ENCODE measurements at regions not wholly inside any gene's neighbourhood (a gene's known extent, or its start where the extent isn't known, plus 50 kb on each side); places are given as distances from the start of the nearest gene placed in this dataset.

GRCh38 chr2:82875858-82876257, 1583.2 kb downstream of the SUCLG1 start:
- no peak for TF ChIP-seq CTCF (IDR thresholded peaks at IDR 0.05; ENCODE audit: low read depth, low read length)
- H3K4me3 ChIP-seq (ENCODE audit: low read depth, low read length): no peak overlapping the region

GRCh38 chr2:82857967-82858366, 1601.1 kb downstream of the SUCLG1 start:
- no peak overlapping the region for H3K4me3 ChIP-seq (ENCODE audit: low read depth, low read length)
- no peak for TF ChIP-seq CTCF (IDR thresholded peaks at IDR 0.05; ENCODE audit: low read depth, low read length)

- no peak overlapping the region for H3K4me3 ChIP-seq (ENCODE audit: low read depth, low read length)
- no peak for TF ChIP-seq CTCF (IDR thresholded peaks at IDR 0.05; ENCODE audit: low read depth, low read length)
Measured at GRCh38 chr2:82853299-82853698, 1605.8 kb downstream of the SUCLG1 start.

- no peak overlapping the region for H3K4me3 ChIP-seq (ENCODE audit: low read depth, low read length)
- no peak for TF ChIP-seq CTCF (IDR thresholded peaks at IDR 0.05; ENCODE audit: low read depth, low read length)
Measured at GRCh38 chr2:82852787-82853186, 1606.3 kb downstream of the SUCLG1 start.

GRCh38 chr2:82848285-82848684, 1610.8 kb downstream of the SUCLG1 start:
- no peak overlapping the region for H3K4me3 ChIP-seq (ENCODE audit: low read depth, low read length)
- no peak for TF ChIP-seq CTCF (IDR thresholded peaks at IDR 0.05; ENCODE audit: low read depth, low read length)

- no peak for TF ChIP-seq CTCF (IDR thresholded peaks at IDR 0.05; ENCODE audit: low read depth, low read length)
- H3K4me3 ChIP-seq (ENCODE audit: low read depth, low read length): no peak overlapping the region
Measured at GRCh38 chr2:82839036-82839435, 1620.0 kb downstream of the SUCLG1 start.

- no peak overlapping the region for H3K4me3 ChIP-seq (ENCODE audit: low read depth, low read length)
- no peak for TF ChIP-seq CTCF (IDR thresholded peaks at IDR 0.05; ENCODE audit: low read depth, low read length)
Measured at GRCh38 chr2:82837588-82838304, 1621.3 kb downstream of the SUCLG1 start.
